Activated gamma-delta T cell (primary cell): ENCODE measurements at regions not wholly inside any gene's neighbourhood (a gene's known extent, or its start where the extent isn't known, plus 50 kb on each side); places are given as distances from the start of the nearest gene placed in this dataset.
"Not testable (repeated sequence)": the region's sequence is repeated elsewhere in the genome, so short reads cannot be mapped to it uniquely, and the experiment has no call there.

ENCODE experiments used
- DNase-seq: peaks from one replicate; lab custom pipeline; 2025; lab: John Stamatoyannopoulos, UW

DNA sequence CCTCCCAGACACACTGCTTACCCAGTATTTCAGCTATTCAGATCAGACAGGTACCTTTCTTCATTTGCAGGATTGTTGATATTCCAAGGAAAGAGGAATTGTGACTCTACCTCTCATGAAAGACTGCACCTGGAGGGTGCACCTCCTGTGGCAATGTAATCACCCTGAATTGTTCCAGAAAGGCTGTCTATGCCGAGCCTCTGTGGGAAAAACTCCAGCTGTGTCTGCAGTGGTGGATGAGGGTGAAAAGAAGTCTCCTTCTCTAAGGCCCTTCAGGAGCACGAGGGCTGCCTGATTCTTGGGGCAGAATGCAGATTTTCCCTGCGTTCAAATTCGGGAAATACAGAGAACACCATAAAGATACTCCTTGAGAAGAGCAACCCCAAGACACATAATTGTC is 108.2 kb upstream of the ADAMTS3 start:
- no peak for DNase-seq

DNA sequence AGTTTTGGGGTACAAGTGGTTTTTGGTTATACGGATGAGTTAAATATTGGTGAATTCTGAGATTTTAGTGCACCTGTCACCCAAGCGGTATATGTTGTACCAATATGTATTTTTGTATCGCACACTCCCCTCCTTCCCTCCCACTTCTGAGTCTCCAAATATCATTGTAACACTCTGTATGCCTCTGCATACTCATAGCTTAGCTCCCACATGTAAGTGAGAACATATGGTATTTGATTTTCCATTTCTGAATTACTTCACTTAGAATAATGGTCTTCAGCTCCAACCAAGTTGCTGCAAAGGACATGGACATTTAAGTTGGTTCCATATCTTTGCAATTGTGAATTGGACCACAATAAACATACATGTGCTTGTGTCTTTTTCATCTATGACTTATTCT is 103.0 kb upstream of the ADAMTS3 start:
- DNase-seq = no peak

DNA sequence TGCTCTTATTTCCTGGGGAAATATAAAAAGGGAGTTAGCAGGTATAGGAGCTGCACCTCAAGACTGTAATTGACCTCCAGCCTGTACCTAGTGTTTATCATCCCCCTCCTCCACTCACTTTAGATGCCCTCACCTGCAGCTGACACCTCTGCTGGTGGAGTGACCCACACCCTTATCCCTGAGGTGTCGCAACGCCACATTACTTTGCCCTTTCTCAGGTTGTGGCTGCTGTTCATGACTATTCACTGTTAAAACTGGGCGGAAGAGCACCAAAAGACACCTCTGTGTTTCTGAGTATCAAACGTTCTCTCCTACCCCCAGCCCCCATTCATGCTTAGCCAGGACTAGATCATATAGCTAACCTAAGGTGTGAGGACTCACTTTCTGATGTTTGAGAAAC is 101.5 kb upstream of the ADAMTS3 start:
- no peak for DNase-seq

DNA sequence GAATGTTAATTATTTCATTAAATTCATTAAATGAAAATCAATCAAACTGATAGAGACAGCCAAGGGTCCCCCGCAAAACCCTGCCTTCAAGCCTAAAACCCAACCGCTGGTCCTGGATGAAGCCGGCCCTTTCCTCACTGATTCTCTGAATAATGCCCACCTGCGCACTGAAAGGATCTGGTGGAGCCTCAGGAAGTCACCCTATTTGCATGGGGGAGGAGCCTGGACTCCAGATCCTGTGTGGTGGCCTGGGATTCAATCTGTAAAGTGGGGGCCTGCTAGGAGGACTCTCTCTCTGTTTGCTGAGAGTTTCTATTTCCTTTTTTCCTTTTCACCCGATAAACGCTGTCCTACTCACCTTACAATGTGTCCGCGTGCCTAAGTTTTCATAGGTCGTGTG is 97.9 kb upstream of the ADAMTS3 start:
- no peak for DNase-seq

DNA sequence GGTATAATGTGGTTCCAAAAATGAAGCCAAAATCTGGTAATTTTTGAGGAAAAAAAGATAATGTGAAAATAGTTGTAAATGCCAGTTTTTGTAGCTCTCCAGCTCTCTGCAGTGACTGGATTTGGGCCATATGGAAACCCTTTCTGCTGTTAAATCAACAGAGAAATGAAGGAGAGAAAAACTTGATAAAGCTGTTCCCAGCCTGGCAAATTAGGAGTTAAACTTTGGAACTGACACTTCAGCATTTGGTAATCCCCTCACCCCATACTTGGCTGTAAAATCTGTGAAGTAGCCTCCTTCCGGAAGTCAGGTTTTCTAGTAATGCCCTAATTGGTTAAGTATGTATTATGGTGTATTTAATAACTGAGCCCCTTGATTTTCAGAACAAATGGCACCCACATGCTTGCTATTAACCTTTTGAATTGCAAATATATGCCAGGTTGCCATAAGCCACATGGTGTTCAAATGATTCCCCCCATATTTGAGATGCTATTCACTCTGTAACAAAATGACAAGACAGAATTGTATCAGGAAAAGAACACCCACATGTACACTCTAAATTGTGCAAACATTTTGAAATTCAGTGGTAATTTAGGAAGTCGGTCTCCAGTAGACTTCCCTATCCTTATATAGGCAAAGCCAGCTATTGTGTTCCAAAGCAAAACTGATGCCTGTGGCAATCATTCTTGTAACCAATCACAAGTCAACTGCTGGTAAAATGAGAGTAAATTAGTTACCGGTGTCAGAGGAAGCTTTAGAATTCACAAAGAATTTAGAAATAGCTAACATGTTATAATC is 96.3 kb upstream of the ADAMTS3 start:
- no peak for DNase-seq

DNA sequence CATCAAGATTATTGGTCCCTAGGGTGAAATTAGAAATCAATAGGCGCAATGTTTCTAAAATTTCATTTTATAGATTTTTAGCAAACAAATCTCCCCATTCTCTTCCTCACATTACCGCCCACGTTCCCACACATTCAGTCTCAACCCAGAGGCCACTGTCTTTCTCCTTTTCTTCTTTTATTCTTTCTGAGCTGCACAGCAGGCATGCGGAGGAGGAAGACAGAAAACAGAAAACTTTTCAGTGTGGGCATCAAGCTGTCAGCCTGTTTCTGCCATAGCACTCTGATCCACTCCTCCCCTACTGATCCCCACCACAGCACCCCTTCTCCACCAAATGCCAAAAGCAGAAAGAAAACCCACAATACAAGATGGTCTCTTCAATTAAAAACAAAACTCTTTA is 94.8 kb upstream of the ADAMTS3 start:
- DNase-seq = no peak

DNA sequence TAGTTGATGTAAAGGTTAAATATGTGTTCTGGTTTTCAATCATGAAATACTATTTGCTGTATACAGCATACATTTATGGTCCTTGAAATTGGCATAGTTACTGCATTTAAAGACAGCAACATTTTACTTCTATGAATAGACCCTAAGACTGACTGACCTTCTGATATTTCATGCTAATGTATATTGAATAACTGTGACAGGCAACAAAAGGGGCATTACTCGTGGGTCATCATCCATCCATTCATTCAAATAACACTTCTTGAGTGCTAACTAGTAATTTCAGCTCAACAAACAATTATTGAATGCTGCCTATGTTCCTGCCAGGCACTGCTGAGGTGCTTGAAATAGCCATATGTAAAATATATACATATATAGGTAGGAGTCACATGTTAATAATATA is 92.8 kb upstream of the ADAMTS3 start:
- DNase-seq = no peak

DNA sequence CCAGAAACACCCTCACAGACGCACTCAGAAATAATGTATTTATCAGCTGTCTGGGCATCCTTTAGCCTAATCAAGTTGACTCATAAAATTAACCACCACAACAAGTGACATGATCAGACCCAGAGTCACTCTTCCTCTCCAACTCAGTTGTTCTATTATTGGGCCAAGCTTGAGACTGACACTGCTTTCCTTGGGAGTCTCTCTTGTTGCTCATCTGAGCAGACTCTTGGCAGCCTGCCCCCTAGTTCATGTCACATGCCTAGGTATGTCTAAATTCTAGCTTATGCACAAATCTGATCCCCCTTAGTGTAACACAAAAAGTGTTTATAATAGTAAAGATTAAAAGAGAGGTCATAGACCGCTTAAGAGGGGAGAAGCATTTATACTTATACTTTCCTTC is 72.6 kb upstream of the ADAMTS3 start:
- DNase-seq = no peak

DNA sequence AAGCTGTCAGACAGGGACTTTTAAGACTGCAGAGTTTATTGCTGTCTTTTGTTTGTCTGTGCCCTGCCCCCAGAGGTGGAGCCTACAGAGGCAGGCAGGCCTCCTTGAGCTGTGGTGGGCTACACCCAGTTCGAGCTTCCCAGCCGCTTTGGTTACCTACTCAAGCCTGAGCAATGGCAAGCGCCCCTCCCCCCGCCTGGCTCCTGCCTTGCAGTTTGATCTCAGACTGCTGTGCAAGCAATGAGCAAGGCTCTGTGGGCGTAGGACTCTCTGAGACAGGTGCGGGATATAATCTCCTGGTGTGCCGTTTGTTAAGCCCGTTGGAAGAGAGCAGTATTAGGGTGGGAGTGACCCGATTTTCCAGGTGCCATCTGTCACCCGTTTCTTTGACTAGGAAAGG is 67.8 kb upstream of the ADAMTS3 start:
- DNase-seq = not testable (repeated sequence)

DNA sequence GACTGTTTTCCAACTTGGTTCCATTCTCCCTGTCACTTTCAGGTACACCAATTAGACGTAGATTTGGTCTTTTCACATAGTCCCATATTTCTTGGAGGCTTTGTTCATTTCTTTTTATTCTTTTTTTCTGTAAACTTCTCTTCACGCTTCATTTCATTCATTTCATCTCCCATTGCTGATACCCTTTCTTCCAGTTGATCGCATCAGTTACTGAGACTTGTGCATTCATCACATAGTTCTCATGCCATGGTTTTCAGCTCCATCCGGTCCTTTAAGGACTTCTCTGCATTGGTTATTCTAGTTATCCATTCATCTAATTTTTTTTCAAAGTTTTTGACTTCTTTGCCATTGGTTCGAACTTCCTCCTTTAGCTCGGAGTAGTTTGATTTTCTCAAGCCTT is 66.9 kb upstream of the ADAMTS3 start:
- not testable (repeated sequence) for DNase-seq

DNA sequence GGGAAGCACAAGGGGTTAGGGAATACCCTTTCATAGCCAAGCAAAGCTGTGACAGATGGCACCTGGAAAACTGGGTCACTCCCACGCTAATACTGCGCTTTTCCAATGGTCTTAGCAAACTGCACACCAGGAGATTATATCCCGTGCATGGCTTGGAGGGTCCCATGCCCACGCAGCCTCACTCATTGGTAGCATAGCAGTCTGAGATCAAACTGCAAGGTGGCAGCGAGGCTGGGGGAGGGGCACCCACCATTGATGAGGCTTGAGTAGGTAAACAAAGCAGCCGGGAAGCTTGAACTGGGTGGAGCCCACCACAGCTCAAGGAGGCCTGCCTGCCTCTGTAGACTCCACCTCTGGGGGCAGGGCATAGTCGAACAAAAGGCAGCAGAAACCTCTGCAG is 63.2 kb upstream of the ADAMTS3 start:
- not testable (repeated sequence) for DNase-seq

DNA sequence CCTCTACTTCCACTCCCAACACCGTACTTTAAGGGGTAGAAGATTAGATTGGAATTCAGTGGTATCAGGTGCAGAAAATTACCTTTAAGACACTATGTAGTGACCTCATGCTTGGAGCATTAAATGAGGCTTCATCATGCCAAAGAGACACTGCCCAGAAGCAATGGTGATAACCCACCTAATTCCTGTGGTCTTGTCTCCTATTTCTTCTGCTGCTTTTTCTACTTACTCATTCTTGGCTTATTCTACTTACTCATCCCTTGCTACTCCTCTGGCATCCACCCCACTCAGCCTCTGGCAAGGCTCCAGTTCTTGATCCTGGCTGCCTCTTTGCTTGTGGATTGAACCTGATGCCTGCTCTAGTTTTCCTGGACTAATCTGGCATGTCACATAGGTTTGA is 62.3 kb upstream of the ADAMTS3 start:
- DNase-seq = no peak

DNA sequence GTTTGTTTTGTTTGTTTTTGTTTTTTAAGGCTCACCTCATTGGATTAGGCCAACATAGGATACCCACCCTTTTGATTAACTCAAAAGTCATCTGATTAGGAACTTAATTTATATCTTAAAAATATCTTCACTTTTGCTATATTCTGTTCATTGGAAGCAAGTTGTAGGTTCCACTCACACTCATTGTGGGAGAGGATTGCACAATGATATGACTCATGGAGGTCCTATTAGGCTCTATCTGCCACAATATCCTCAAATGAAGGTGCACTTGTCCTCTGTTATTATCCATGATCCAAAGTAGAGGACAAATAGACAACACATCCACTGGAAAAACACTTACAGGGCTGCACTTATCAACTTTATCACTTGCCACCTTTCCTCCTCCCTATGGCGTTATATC is 60.5 kb upstream of the ADAMTS3 start:
- no peak for DNase-seq

DNA sequence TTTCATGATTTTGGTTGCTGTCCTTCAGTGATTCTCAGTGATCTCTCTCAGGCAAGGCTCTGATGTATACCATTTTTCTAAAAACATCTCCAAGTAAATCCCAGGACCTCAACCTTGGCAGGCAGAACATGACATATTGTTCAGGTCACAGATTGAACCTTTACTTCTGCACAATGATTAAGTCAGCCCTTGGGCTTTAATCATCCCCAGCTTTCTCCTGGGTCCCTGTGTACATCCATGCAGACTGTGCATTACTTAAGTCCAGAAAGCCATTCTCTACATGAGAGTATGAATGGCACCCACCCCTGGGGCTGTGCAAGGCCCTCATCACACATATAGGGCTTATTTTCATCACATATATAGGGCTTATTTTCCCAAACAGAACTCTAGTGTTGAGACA is 58.7 kb upstream of the ADAMTS3 start:
- DNase-seq = no peak
